IMR-90 (cell line): ENCODE measurements at regions not wholly inside any gene's neighbourhood (a gene's known extent, or its start where the extent isn't known, plus 50 kb on each side); places are given as distances from the start of the nearest gene placed in this dataset.

Source experiments
- ATAC-seq: fragments of 200-7000 bp; cut with Tn5 transposase; 2 replicates; pipeline ENCODE4 v1.9.1; 2020; ENCODE audit warnings: low read depth, mild to moderate bottlenecking, moderate library complexity
- BruUV-seq: library from RNA; stranded (reverse); fragments of 400-500 nt; replicated peaks from 2 replicates; lab custom pipeline; 2021; lab: Mats Ljungman, UMichigan
- CTCF ChIA-PET: fragments of 300-600 bp; formaldehyde crosslinking; extraction: SDS; loops from one replicate; lab custom pipeline; 2021; ENCODE audit warnings: antibody characterized with exemption; lab: Yijun Ruan, JAX
- POLR2A ChIA-PET: fragments of 300-600 bp; sonication (Branson Sonifier 250); formaldehyde crosslinking; loops from one replicate; lab custom pipeline; 2022; ENCODE audit warnings: antibody characterized with exemption; ENCODE audit not compliant: unreplicated experiment; lab: Charles Lee
- DNase-seq: peaks from one replicate; pipeline ENCODE4 v3.0.0; 2013
- H2AFZ ChIP-seq: replicated peaks from 2 replicates; pipeline ENCODE3; 2013; ENCODE audit warnings: low read length, mild to moderate bottlenecking; ENCODE audit not compliant: poor library complexity
- H2AK5ac ChIP-seq: 2 replicates; pipeline ENCODE4 v1.6.1; 2013; ENCODE audit warnings: low read depth, low read length, inconsistent platforms
- H2AK9ac ChIP-seq: replicated peaks from 2 replicates; pipeline ENCODE3; 2013; ENCODE audit warnings: mild to moderate bottlenecking, low read depth, low read length, moderate library complexity; ENCODE audit not compliant: poor library complexity
- H2BK120ac ChIP-seq: 2 replicates; pipeline ENCODE4 v1.6.1; 2013; ENCODE audit warnings: low read depth, low read length, inconsistent platforms
- H2BK15ac ChIP-seq: 3 replicates; pipeline ENCODE4 v1.6.1; 2013; ENCODE audit warnings: low read depth, low read length, inconsistent platforms
- H2BK20ac ChIP-seq: 2 replicates; pipeline ENCODE4 v1.6.1; 2013; ENCODE audit warnings: low read depth, mild to moderate bottlenecking, inconsistent platforms, low read length, moderate library complexity
- H2BK5ac ChIP-seq: 2 replicates; pipeline ENCODE4 v1.6.1; 2013; ENCODE audit warnings: mild to moderate bottlenecking, low read depth, low read length, inconsistent platforms; ENCODE audit not compliant: poor library complexity, severe bottlenecking
- H3K14ac ChIP-seq: replicated peaks from 2 replicates; pipeline ENCODE4 v1.6.1; 2013; ENCODE audit warnings: low read depth, low read length, inconsistent platforms
- H3K18ac ChIP-seq: 2 replicates; pipeline ENCODE4 v1.6.1; 2013; ENCODE audit warnings: low read depth, low read length, control low read depth
- H3K23ac ChIP-seq: 2 replicates; pipeline ENCODE4 v1.6.1; 2013; ENCODE audit warnings: low read depth, low read length, inconsistent platforms
- H3K27ac ChIP-seq: 2 replicates; pipeline ENCODE4 v1.5.1; 2013; ENCODE audit warnings: mild to moderate bottlenecking, control low read depth, low read length; ENCODE audit not compliant: insufficient read depth
- H3K27me3 ChIP-seq: 2 replicates; pipeline ENCODE4 v1.6.1; 2013; ENCODE audit warnings: low read length; ENCODE audit not compliant: control insufficient read depth, insufficient read depth
- H3K36me3 ChIP-seq: 2 replicates; pipeline ENCODE4 v1.6.1; 2013; ENCODE audit warnings: low read length, mixed read lengths; ENCODE audit not compliant: control insufficient read depth, insufficient read depth
- H3K4ac ChIP-seq: 2 replicates; pipeline ENCODE4 v1.6.1; 2013; ENCODE audit warnings: low read depth, low read length, inconsistent platforms
- H3K4me1 ChIP-seq: 2 replicates; pipeline ENCODE4 v1.6.1; 2013; ENCODE audit warnings: low read length, mixed read lengths; ENCODE audit not compliant: control insufficient read depth, insufficient read depth
- H3K4me2 ChIP-seq: 2 replicates; pipeline ENCODE4 v1.6.1; 2013; ENCODE audit warnings: low read depth, mild to moderate bottlenecking, control low read depth, low read length, moderate library complexity
- H3K4me3 ChIP-seq: 2 replicates; pipeline ENCODE4 v1.5.1; 2013; ENCODE audit warnings: low read depth, mild to moderate bottlenecking, control low read depth, low read length, moderate library complexity; ENCODE audit not compliant: insufficient read depth
- H3K56ac ChIP-seq: 2 replicates; pipeline ENCODE4 v1.6.1; 2013; ENCODE audit warnings: low read length, inconsistent platforms; ENCODE audit not compliant: insufficient read depth; ENCODE audit errors: extremely low read depth
- H3K79me1 ChIP-seq, 2 experiments: 2 replicates each; pipeline ENCODE4 v1.6.1; 2013; ENCODE audit warnings: low read length in 2 of 2, inconsistent platforms in 1 of 2, low read depth in 1 of 2
- H3K9ac ChIP-seq: 2 replicates; pipeline ENCODE4 v1.6.1; 2013; ENCODE audit warnings: low read depth, low read length, control low read depth
- H3K9me1 ChIP-seq: 2 replicates; pipeline ENCODE4 v1.6.1; 2013; ENCODE audit warnings: low read length, inconsistent platforms; ENCODE audit not compliant: insufficient read depth
- H3K9me3 ChIP-seq: 2 replicates; pipeline ENCODE4 v1.6.1; 2013; ENCODE audit warnings: low read length; ENCODE audit not compliant: control insufficient read depth, insufficient read depth
- H4K20me1 ChIP-seq: 2 replicates; pipeline ENCODE4 v1.6.1; 2013; ENCODE audit warnings: low read length, inconsistent platforms; ENCODE audit not compliant: insufficient read depth
- H4K5ac ChIP-seq: 2 replicates; pipeline ENCODE4 v1.6.1; 2013; ENCODE audit warnings: mild to moderate bottlenecking, low read depth, low read length, control low read depth
- H4K8ac ChIP-seq, 2 experiments: 2 replicates each; pipeline ENCODE4 v1.6.1; 2013; ENCODE audit warnings: low read depth in 2 of 2, low read length in 2 of 2, control low read depth in 1 of 2, inconsistent platforms in 1 of 2
- H4K91ac ChIP-seq: 2 replicates; pipeline ENCODE4 v1.6.1; 2013; ENCODE audit warnings: low read depth, low read length, inconsistent platforms; ENCODE audit not compliant: insufficient read depth
- MAFK ChIP-seq: IDR thresholded peaks from 2 replicates; pipeline ENCODE4 v1.6.1; 2012; ENCODE audit warnings: low read depth, low read length, improper control_type of control experiment
- MAZ ChIP-seq: IDR thresholded peaks from 2 replicates; pipeline ENCODE4 v1.6.1; 2012; ENCODE audit warnings: low read depth, mild to moderate bottlenecking, low read length, improper control_type of control experiment, moderate library complexity, borderline replicate concordance
- WGBS, 2 experiments: methylation state at CpG; one replicate each; pipeline versions ENCODE4 v1.1.5 to v1.1.7; 2013; ENCODE audit warnings: missing lambda C conversion rate in 2 of 2; ENCODE audit not compliant: insufficient read length in 1 of 2; ENCODE audit errors: extremely low coverage in 2 of 2; 5-methylcytosine and 5-hydroxymethylcytosine counted together
- dilution Hi-C: fragments of 300-500 bp; cut with HindIII; formaldehyde crosslinking; loops from one replicate; pipeline ENCODE4 v1.14.3; 2018; ENCODE audit warnings: low sequenced_read_pairs; ENCODE audit not compliant: unreplicated experiment
- in situ Hi-C: fragments of 300-500 bp; cut with MboI; formaldehyde crosslinking; loops from 3 replicates; pipeline ENCODE4 v1.14.3; 2019; ENCODE audit warnings: low sequenced_read_pairs, inconsistent platforms, mixed read lengths
- intact Hi-C: fragments of 100-400 bp; cut with micrococcal nuclease; formaldehyde crosslinking; loops from 2 replicates; pipeline ENCODE4 v1.10.0; 2022

DNA sequence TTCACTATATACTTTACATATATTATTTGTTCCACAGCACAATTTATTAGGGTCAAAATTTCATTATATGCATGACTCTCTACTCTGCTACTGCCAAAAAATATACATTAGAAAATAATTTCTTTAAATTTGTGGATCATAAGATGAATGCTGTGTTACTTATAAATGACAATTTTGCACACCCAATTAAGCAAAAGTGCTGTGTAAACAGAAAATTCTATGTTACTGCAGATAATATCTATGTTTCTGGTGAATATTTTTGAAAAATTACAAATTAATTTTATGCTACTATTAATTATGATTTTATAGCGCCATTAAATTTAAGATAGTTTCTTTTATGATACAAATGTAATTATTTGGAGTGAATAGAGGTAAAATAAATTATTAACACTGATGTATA lies 59.8 kb upstream of the GABRA6 start:
- H2BK15ac ChIP-seq, result no peak overlapping the region
- H4K8ac ChIP-seq, result no peak overlapping the region
- H3K9me1 ChIP-seq, result no peaks in the 10 kb centered on the region
- H2BK20ac ChIP-seq, result no peak overlapping the region
- H3K4me3 ChIP-seq, result no peak overlapping the region
- H2BK5ac ChIP-seq, result no peak overlapping the region
- peaks cover 2% of the 10 kb centered on the region; the same call in 1 of the 2 replicates for H3K9me3 ChIP-seq
- no peak overlapping the region for H3K18ac ChIP-seq
- no peak overlapping the region for H2AFZ ChIP-seq
- H3K36me3 ChIP-seq, result no peaks in the 10 kb centered on the region
- H4K20me1 ChIP-seq, result no peaks in the 10 kb centered on the region
- H3K4me2 ChIP-seq, result no peak overlapping the region
- in situ Hi-C loops, result no loop called here
- dilution Hi-C loops, result no loop called here
- no peak overlapping the region for H2AK5ac ChIP-seq
- H4K91ac ChIP-seq, result no peak overlapping the region
- H3K23ac ChIP-seq, result no peak overlapping the region
- no peak for DNase-seq
- H2BK120ac ChIP-seq, result no peak overlapping the region
- H3K14ac ChIP-seq, result no peak overlapping the region
- H3K4me1 ChIP-seq, result no peaks in the 10 kb centered on the region
- H3K4ac ChIP-seq, result no peak overlapping the region
- BruUV-seq, result no TSS peak
- no peaks in the 10 kb centered on the region for H3K79me1 ChIP-seq
- TF ChIP-seq MAZ (no peak), MAFK (peak; percentile 51; the same call in 1 of the 2 replicates)
- ChIA-PET POLR2A (no interaction called here), CTCF (no interaction called here)
- H3K27ac ChIP-seq, result no peak overlapping the region
- no peak overlapping the region for H4K5ac ChIP-seq
- H3K9ac ChIP-seq, result no peak overlapping the region
- no peaks in the 10 kb centered on the region for H3K27me3 ChIP-seq
- intact Hi-C loops, result no loop called here
- no peak overlapping the region for H3K56ac ChIP-seq
- no CpG with 5 or more reads among the region's 1 CpG for WGBS, 2 experiments
- ATAC-seq, result no peak
- H2AK9ac ChIP-seq, result no peak overlapping the region
